ENCODE measurements at regions not wholly inside any gene's neighbourhood (a gene's known extent, or its start where the extent isn't known, plus 50 kb on each side); places are given as distances from the start of the nearest gene placed in this dataset.
A peak's percentile ranks its signal among the peaks of the same experiment; 100 is the strongest.

DNA sequence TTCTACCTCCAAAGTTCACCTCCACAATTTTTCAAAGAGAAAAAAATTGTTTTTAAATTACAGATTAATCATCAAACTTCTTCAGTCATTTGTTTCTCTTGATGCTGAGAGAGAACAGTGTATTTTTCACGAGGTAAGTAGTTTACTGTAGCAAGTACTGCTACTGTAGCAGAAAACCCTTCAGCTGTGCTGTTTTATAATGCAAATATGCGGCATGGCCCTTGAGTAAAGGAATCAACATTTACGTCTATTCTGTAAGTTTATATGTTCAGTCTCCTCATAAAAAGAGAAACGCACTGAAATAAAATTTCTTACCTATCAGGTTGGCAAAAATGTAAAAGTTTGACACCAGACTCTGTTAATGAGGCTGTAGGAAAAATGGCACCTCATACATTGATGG, 399.0 kb downstream of the NKX6-1 start:
- DNase-seq: no peak

DNA sequence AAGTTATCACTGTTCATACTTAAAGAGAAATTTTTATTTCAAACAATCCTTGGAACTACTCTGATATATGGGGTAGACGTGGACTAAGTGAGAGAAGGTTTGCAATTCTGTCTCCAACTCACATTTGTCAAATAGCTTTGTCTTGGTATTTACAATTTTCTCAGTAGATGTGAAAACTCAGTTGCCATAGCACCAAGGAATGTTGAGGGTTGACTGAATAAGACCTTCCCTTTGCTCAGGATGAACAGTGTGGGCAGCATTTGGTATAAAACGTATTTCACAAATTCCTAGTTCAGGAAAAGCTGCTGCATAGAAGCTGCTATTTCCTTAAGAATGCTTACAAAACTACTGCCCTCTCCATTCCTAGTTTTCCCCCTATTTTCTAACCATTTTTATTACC, 399.5 kb downstream of the NKX6-1 start:
- DNase-seq: no peak

DNA sequence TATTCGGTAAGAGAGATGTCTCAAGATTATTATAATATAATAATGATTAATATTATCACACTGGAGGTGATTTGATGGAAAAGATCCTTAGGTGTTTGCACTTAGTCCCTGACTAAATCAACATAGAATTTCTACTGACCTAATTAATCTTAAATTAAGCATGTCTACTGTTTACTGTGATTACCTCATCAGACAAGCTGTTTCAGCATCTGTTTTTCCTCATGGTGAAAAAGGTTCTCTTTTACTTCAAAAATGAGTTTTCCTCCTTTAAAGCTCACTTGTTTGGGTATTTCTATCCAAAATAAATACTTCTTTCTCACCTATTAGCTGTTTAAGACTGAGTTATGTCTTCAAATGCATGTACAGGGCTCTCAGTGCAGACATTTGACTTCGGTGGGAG, 407.8 kb downstream of the NKX6-1 start:
- no peak for DNase-seq

DNA sequence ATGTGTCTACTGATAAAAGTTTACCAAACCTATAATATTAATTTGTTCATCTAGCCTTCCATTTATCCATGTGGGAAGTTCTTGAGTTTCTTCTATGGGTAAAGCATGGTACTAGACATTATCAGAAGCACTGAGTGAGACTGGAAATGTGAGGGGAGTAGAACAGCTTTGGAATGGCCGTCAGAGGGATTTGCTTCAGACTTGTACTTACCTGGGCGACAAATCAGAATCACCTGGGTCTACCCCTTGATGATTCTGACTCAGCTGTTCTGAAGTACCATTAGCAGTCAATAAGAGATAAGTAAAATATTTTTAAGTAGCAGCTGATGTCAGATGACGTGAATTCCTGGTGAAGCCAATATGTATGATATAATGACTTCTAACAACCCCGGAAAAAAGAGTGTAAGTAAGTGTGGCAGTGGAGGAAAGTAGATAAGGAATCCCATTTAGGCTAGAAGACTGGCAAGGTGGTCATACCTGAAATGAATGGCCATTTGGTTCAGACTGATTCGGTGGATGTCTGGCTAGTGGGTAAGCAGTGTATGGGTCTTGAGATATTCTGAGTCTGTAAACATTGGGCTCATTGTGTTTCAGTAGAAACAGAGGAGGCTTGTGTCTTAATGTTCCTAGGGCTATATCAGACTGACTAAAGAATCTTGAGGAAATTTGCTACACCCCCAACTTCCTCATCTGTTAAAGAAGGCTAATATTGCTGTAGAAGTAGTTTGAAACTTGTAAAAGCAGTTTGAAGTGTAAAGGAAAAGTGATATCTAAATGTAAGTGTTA, 409.2 kb downstream of the NKX6-1 start:
- no peak for DNase-seq

DNA sequence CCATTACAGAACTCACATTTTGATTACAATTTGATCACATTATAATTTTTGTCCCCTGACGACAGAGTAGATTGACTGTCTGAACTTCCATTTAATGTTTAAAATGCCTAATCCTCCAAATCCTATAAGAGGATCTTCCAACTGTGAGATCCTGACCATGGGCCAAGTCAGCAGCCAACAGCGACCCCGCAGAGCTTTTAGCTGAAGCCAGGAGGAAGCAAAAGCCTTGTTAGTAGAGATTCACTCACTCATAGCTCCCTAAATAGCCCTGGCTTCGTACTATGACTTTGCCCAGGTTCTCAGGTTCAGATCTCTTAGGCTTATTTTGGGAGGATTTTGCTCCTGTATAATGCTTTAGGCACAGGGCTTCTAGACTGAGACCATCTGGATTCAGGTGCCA, 413.1 kb downstream of the NKX6-1 start:
- DNase-seq: no peak

DNA sequence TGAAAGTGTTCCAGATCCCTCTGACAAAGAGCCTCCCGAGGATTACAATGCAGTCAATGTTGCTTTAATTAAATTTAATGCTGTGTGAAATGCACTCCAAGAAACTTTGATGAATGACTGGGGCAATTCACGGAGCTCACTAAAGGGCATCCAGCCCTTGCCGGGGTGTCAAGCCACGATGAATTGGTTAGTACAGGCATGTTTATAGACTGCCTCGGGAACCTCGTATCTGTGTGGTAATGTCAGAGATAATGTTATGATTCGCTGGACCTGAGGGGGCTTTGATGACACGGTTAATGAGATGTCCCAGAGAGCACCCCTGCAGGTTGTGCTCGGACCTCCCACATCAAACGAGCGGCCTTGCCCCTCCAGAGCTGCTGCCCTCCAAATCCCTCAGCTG, 428.8 kb downstream of the NKX6-1 start:
- no peak for DNase-seq

DNA sequence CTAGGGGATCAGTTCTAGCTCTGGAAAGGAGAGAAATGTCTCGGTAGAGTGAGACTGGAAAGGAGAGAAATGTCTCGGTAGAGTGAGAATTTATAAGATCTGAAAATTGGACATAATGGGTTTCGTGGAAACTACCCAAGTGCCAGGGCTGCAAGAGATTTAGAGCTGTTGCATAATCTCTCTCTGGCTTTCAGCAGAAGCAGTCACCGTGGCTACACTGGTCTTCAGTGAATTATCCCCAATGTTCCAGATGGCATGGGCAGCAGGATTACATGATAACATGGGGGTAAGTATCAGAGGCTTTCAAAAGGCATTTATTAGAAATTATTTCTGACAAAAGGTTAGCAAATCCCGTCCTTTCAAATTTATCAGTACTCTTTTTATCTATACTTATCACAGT, 435.5 kb downstream of the NKX6-1 start:
- DNase-seq: no peak

DNA sequence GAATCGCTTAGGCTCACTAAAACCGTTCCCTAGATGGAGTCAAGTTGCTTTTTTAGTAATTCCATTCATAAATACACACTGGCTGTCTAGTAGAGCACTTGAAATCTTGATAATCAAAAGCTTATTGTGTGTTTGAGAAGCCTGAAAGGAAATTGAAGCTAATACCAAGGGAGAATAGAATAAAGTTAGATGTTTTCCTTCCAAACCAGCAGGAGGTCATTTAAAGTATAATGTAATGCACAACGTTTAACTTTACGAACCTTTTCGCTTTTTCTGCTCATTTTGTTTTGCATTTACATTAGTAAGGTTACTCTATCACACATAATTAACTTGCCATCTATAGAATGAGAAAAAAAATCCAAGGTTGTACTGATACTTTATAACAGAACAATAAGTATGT, 440.9 kb downstream of the NKX6-1 start:
- DNase-seq: no peak

DNA sequence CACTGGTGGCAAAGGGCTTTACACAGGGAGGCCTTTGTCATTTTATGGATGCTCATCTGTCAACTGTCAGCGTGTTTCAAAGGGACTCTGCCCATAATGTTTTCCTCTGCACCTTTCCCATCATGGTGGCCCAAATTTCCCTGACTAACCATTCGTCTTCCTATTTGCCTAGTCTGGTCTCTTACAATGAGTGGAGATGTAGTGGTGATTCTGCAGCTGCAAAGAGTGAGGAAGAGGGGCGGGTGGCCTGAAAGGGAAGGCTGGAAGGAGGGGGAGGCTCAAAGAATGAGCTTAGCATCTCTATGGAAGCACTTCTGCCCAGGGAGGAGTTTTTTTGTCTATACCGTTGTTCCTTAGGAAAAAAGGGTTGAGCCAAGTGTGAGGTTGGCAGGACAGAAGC, 447.5 kb downstream of the NKX6-1 start:
- DNase-seq: no peak

DNA sequence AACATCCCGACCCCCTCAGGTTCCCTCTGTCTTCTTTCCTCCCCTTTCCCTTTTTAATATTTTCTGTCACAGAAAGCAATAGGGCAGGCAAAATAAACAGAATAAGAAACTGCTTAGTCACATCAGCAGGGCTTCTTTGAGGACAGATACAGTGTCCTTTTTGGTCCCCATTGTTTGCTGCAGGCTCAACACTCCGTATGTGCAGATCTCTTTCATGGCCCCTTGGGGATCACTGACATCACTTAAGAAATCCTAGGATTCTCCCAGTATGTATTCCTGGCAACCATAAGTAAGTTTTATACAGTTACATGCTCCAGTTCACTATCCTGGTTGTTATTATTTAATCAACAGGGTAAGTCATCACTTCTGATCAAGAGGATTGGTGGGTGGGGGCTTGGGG, 448.0 kb downstream of the NKX6-1 start:
- no peak for DNase-seq

DNA sequence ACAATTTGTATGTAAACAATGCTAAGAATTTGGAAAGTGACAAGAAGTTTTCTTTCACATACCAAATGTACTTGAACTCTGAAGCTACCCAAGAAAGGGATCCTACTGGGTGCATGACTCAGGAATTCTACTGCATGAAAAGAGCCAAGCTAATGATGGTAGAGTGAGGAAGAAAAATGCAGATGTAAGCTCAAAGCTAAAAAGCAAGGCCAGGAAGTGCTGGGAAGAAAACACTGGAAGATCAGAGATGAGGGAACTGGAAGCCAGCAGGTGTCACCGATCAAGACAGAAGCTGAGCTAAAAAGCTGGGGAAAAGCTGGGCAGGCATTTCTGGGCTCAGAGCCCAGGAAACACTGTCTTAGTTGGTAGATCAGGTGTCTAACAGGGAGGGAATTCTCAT, 449.1 kb downstream of the NKX6-1 start:
- no peak for DNase-seq

DNA sequence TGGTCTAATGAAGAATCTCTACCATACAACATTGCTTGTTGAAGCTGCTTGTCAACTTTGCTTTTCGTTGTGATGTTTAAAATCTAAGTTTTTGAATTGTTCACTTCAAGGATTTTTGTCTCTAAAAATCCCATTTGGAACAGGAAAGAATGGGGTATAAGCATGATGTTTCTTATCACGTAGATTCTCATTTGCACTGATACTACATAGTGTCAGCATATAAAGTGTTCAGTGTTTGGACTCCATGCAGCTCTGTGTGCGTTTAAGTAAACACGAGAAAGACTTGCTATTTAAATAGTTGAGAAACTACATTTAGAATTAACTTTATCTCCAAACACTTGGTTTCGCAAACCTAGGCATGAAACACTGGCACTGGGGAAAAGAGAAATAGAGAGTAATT, 452.5 kb downstream of the NKX6-1 start:
- no peak for DNase-seq

DNA sequence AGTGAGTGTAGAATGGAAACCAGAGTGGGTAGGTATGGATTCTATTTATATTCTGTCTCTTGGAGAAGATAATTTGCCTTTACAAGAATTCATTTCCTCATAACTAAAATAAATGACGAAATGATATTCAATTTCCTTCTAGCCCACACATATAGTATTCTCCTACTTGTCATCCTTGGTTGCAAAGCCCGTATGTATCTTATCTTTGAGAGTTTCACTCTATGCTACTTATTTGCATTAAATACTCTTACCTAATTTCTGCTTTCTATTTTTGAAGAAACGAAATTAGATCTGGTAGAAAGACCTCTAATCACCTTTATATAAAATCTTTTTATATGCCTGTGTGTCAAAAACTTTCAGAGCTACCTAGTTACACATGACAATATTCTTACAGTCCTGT, 457.7 kb downstream of the NKX6-1 start:
- DNase-seq: no peak

DNA sequence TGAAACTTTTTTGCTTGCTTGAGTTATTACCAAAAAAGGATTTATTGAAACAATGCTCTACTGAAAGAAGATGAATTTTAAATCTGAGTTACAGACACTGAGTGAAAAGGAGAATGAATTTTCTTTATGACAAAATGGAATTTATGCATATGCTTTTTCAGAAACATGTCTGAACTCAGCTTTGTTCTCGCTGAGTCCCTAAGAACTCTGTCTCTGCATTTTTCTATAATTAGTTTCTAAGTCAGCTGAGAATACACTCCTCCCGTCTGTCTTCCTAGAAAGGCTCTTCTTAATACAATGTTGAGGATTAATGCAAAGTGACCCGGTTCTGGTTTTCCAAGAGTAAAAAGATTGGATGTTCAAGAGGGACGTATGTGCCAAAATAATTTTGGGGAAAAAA, 463.5 kb downstream of the NKX6-1 start:
- no peak for DNase-seq

DNA sequence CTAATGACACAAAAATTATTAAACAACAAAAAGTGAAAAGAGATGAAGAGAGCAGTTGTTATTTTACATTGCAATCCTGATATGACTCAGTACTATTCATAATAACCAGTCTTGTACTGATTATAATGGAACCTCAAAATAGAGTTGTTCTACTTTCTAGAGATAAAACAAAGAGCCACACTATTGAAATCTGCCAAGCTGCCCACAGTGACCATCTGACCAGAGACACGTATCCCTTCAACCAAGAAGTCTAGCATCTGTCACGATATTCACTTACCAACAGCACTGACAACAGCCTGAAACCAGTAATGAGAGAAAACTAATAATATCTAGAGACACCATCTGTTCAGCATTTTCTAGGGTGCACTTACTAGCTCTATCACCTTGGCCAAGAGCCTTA, 466.7 kb downstream of the NKX6-1 start:
- no peak for DNase-seq

DNA sequence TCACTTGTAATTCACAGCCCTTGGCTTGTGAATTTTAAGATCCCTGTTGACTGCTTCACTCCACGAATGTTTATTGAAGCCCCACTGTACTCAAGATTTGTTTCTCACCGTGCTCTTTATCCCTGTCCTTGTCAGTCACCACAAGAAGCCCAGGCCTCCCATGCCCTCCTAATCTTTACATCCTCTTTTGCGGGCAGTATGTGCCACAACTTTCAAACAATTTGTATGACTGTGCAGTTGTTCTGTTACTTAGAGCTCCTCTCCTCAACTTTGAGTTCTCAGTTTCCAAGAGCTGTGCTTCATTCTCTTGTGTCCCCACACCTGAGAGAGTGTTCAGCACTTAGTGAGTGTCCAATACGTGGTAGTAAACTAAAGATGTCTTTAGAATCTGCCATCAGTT, 467.7 kb downstream of the NKX6-1 start:
- DNase-seq: peak; percentile 72

DNA sequence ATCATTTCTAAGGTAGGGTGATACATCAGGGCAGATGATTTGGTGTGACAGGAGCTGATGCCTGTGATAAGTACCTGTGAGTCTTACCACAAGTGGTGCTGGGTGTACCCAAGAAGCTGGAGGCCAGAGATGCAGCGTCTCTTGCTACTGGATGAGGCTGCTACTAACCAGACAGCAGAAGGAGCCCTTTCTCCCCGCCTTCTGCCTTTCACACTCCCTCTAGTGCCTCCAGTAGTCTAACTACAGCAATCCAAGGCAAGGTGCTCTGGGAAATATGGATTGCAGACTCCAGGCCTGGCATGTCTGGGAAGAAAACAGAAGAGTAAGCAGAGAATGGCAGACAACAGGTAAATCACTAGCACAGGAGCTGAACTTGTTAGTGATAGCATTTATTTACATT, 470.8 kb downstream of the NKX6-1 start:
- no peak for DNase-seq

DNA sequence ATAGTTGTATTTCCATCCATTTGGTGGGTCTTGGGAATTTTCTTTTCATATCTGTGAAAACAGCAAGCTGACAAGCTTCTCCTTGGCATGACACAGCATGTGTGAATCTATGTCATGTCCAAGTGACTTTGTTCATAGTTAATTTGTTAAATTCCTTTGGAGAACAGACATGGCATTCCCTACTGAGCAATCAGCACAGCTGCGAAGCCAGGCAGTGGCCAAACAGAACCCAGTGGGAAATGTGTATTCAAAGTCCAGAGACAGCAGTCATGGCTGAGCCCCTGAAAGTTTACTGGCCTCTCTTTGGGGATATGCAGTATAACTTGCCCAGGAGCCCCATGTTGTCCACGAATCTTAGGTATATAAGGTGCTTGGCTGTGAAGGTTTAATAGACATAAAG, 474.7 kb downstream of the NKX6-1 start:
- DNase-seq: no peak

DNA sequence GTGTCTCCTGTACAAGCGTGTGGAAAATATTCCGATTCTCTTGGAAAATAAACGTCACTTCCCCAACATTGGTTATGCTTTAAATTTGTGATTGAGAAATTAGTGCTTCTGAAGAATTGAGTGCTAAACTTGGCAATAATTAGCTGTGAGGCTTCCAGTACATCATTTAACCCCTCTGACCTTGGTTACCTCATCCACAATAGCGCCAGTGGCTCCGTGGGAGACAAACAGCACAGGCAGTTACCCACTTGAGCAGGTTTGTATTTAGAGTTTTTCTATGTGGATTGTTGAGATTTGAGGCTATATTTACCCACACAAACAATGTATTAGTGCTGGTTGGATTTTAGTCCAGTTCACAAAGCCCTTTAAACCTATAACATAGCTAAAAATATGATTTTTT, 476.5 kb downstream of the NKX6-1 start:
- DNase-seq: no peak

DNA sequence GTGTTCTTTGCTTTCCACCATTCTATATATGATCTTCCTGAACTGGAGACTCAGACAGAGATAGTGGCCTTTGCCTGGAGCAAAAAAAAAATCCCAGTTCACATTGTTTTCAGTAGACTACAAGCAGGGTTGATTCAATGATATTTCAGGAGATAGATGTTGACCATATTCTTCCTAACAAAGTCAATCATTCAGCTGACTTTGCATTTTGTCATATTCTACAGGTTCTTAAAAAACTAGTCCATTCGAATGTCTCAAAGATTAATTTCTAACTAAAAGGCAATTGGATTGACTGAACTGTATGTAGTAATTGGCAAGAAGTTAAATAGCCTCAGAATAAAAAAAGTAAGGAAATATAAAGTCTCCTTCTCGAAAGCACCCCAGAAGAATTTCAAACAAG, 479.5 kb downstream of the NKX6-1 start:
- no peak for DNase-seq

DNA sequence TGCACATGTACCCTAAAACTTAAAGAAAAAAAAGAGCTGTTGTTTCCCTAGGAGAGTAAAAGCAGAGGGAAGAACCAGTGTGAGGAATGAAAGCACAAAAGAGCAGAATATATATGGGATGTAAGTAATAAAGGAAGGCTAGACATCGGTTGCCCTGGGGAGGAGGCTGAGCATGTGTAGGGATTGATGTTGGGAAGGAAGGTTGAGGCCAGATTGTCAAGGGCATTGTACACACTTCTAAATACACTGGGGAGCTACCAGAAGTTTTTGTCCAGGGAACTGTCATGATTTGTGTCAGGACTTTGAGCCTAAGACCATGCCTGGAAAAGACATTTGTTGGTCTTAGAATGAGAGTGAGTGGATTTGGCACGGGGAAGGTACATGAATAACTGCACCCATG, 467.1 kb downstream of the GPAT3 start:
- no peak for DNase-seq

DNA sequence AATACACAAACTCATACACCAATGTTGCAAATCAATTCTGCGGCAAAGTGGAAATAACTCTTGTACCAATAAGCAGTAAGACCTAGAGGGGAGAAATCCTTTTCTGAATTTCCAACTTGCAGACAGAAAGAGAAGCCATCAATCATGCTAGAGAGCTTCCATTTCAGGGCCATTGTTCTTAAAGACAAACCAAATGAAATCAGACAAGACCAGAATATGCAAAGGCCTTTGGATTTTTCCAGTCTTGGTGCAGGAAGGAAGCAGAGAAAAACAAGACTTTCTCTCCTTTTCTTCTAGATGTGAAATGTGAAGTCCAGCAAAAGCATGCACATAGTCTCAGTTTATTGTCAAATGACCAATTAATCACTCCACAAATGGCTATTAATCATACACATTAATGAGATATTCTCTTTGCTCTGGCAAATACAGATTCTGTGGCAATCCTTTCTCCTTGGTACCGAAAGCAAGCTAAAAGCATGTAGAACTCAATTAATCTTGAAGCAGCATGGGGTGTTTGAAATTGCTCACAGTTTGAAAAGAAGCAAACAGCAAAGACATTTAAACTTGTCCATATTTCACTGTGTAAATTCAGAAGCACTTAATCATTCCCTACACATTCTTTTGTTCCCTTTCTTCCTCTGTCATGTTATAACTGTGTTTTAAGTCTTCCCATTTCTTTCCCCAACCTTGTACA, 466.1 kb downstream of the GPAT3 start:
- DNase-seq: no peak

DNA sequence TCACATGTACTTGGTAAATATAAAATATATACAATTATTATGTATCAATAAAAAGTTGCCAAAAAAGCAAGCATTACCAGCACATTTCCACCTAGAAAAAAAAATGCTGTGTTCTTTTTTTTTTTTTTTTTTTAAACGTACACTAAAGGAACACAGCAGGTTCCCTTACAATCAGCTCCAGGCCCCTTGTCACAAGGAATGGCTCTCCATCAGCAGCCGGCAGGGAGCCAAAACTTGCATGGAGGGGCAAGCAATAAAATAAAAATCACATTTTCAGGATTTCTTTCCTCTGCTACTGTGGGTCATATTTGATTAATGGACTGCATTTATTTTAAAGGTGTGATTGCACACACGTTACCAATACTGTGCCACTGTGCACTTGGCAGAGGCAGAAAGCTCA, 460.3 kb downstream of the GPAT3 start:
- DNase-seq: no peak

DNA sequence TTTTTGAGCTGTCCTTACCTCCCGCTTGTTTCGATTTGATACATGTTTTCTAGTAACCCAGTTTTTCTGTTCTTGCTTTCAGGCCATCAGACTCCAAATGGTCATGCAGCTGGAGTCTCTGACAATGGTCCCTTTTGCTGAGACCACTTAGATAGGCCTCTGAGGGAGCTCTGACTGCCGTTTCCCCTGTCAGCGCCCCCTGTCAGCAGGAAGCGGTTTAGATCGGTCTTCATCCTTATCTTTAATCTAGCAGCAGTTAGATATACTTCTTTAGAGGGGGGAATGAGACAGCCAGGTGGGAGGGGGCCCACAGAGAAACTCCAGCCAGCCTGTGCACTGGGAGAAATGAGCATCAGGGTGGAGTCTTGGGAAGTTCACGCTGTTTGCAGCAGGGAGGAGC, 457.9 kb downstream of the GPAT3 start:
- DNase-seq: no peak

DNA sequence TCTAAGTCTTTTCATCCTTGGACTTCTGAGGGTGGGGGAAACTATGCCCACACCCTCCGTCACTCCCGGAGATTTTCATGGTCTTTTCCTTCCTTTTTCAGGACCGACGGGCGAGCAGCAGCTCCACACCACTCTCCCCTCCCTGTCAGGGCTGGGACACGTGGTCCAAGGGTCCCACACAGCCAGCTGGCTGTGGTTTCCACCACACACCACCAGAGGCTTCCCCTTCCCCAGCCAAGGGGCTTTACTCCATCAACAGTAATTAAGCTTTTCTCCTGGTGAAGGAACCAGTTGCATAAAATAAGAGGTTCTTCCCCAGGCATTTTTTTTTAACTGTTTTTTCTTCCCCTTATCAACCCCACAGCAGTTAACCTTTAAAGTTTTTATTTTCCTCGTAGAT, 453.9 kb downstream of the GPAT3 start:
- DNase-seq: no peak

Measured in MV-4-11 (cell line).